ENCODE measurements at regions not wholly inside any gene's neighbourhood (a gene's known extent, or its start where the extent isn't known, plus 50 kb on each side); places are given as distances from the start of the nearest gene placed in this dataset.

DNA sequence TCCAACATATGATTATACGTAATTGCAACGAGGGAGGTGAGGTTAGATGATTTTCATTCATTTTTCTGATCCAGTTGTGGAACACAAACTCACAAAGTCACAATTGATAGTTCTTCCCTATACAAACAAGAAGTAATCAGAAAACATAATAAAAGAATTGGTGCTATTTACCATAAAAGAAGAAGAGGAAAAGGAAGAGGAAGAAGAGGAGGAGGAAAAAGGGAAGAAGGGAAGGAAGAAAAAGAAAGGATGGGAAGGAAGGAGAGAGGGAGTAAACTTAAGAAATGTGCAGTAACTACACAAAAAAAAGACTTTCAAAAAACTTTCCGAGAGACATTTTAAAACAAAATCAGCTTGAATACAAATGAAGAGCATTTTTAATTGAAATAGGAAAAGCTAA, 65.0 kb downstream of the CCDC71L start:
- TF ChIP-seq, protein P1, sequence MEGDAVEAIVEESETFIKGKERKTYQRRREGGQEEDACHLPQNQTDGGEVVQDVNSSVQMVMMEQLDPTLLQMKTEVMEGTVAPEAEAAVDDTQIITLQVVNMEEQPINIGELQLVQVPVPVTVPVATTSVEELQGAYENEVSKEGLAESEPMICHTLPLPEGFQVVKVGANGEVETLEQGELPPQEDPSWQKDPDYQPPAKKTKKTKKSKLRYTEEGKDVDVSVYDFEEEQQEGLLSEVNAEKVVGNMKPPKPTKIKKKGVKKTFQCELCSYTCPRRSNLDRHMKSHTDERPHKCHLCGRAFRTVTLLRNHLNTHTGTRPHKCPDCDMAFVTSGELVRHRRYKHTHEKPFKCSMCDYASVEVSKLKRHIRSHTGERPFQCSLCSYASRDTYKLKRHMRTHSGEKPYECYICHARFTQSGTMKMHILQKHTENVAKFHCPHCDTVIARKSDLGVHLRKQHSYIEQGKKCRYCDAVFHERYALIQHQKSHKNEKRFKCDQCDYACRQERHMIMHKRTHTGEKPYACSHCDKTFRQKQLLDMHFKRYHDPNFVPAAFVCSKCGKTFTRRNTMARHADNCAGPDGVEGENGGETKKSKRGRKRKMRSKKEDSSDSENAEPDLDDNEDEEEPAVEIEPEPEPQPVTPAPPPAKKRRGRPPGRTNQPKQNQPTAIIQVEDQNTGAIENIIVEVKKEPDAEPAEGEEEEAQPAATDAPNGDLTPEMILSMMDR (IDR thresholded peaks at IDR 0.05) = no peak
- no peak for TF ChIP-seq POLR2A (IDR thresholded peaks at IDR 0.05)
